B cell (primary cell): ENCODE measurements at regions not wholly inside any gene's neighbourhood (a gene's known extent, or its start where the extent isn't known, plus 50 kb on each side); places are given as distances from the start of the nearest gene placed in this dataset.

Experiments used
- ATAC-seq: fragments of 200-7000 bp; cut with Tn5 transposase; one replicate; pipeline ENCODE4 v1.10.0; 2021; ENCODE audit warnings: low read depth, mild to moderate bottlenecking, moderate number of reproducible peaks, moderate library complexity
- CTCF ChIA-PET: fragments of 350-600 bp; sonication (Branson Sonifier 250); formaldehyde crosslinking; loops from one replicate; lab custom pipeline; 2021; ENCODE audit warnings: antibody characterized with exemption, inconsistent platforms; lab: Charles Lee
- POLR2A ChIA-PET: fragments of 350-600 bp; sonication (Branson Sonifier 250); formaldehyde crosslinking; loops from one replicate; lab custom pipeline; 2021; ENCODE audit warnings: antibody characterized with exemption; lab: Charles Lee
- DNase-seq: peaks from one replicate; pipeline ENCODE4 v3.0.0; 2013
- H2AFZ ChIP-seq: 2 replicates; pipeline ENCODE4 v1.6.1; 2012; ENCODE audit warnings: mild to moderate bottlenecking, low read depth, low read length; ENCODE audit not compliant: insufficient read depth, poor library complexity, severe bottlenecking
- H3K27ac ChIP-seq, 2 donors: 1 replicate in 1 of 2; 2 replicates in 1 of 2; pipeline ENCODE4 v1.5.1; 2012 to 2013; ENCODE audit warnings: low read length in 2 of 2, mild to moderate bottlenecking in 2 of 2, moderate library complexity in 1 of 2
- H3K27me3 ChIP-seq, 4 experiments: fragments of 200-600 bp in 1 of 4; sonication (generic) in 1 of 4; replicated peaks in 1 of 4; 1 replicate in 2 of 4; 2 replicates in 2 of 4; pipeline versions ENCODE4 v1.6.1 to v1.7.0; 2013 to 2016; ENCODE audit warnings: low read length in 3 of 4, mild to moderate bottlenecking in 2 of 4, mixed read lengths in 1 of 4, moderate library complexity in 1 of 4; ENCODE audit not compliant: insufficient read depth in 4 of 4, control insufficient read depth in 3 of 4; ENCODE audit errors: control extremely low read depth in 1 of 4
- H3K36me3 ChIP-seq, 2 experiments: replicated peaks in 1 of 2; 1 replicate in 1 of 2; 2 replicates in 1 of 2; pipeline versions ENCODE4 v1.6.1 to v1.7.1; 2013; ENCODE audit warnings: low read length in 1 of 2; ENCODE audit not compliant: insufficient read depth in 2 of 2, control insufficient read depth in 1 of 2; ENCODE audit errors: control extremely low read depth in 1 of 2, extremely low read depth in 1 of 2
- H3K4me1 ChIP-seq, 2 donors: fragments of 200-600 bp in 1 of 2; sonication (generic) in 1 of 2; 1 replicate in 1 of 2; 2 replicates in 1 of 2; pipeline versions ENCODE4 v1.5.1 to v1.6.1; 2013 to 2017; ENCODE audit warnings: low read length in 2 of 2; ENCODE audit not compliant: control insufficient read depth in 2 of 2, insufficient read depth in 2 of 2
- H3K4me2 ChIP-seq: replicated peaks from 2 replicates; pipeline ENCODE3; 2012; ENCODE audit warnings: mild to moderate bottlenecking, low read depth, low read length; ENCODE audit not compliant: poor library complexity, severe bottlenecking
- H3K4me3 ChIP-seq, 5 experiments: fragments of 200-600 bp in 1 of 5; sonication (generic) in 1 of 5; 1 replicate in 3 of 5; 2 replicates in 2 of 5; pipeline versions ENCODE4 v1.5.1 to v1.7.0; 2011 to 2016; ENCODE audit warnings: low read length in 4 of 5, mild to moderate bottlenecking in 4 of 5, low read depth in 2 of 5, control low read depth in 1 of 5, moderate library complexity in 1 of 5; ENCODE audit not compliant: insufficient read depth in 1 of 5; ENCODE audit errors: control extremely low read depth in 1 of 5, extremely low read depth in 1 of 5
- H3K79me2 ChIP-seq: fragments of 200-600 bp; sonication (generic); one replicate; pipeline ENCODE4 v1.6.0; 2016; ENCODE audit warnings: low read length; ENCODE audit not compliant: control insufficient read depth, insufficient read depth
- H3K9ac ChIP-seq: fragments of 200-600 bp; sonication (generic); 2 replicates; pipeline ENCODE4 v1.6.1; 2017; ENCODE audit warnings: mild to moderate bottlenecking, low read length, moderate library complexity
- H3K9me3 ChIP-seq, 3 donors: one replicate each; pipeline versions ENCODE4 v1.6.1 to v1.7.1; 2013; ENCODE audit warnings: low read length in 2 of 3; ENCODE audit not compliant: control insufficient read depth in 2 of 3, insufficient read depth in 1 of 3; ENCODE audit errors: control extremely low read depth in 1 of 3
- H4K20me1 ChIP-seq: 2 replicates; pipeline ENCODE4 v1.6.0; 2012; ENCODE audit warnings: mild to moderate bottlenecking, low read length; ENCODE audit not compliant: insufficient read depth, control insufficient read depth, poor library complexity, severe bottlenecking
- H3K27ac Mint-ChIP-seq: one replicate; pipeline ENCODE4 v1.8.0; 2021; ENCODE audit warnings: mixed read lengths
- H3K27me3 Mint-ChIP-seq: one replicate; pipeline ENCODE4 v1.8.0; 2021; ENCODE audit warnings: mixed read lengths
- H3K4me1 Mint-ChIP-seq: one replicate; pipeline ENCODE4 v1.8.0; 2021; ENCODE audit warnings: mixed read lengths
- H3K4me3 Mint-ChIP-seq: one replicate; pipeline ENCODE4 v1.8.0; 2021; ENCODE audit warnings: mixed read lengths
- H3K9me3 Mint-ChIP-seq: one replicate; pipeline ENCODE4 v1.8.0; 2022; ENCODE audit warnings: mixed read lengths; ENCODE audit not compliant: insufficient read depth
- EZH2 ChIP-seq: IDR thresholded peaks from 2 replicates; pipeline ENCODE4 v1.6.1; 2012; ENCODE audit warnings: borderline replicate concordance, low read depth, mild to moderate bottlenecking, moderate library complexity, low read length; ENCODE audit not compliant: insufficient read depth, poor library complexity, severe bottlenecking
- WGBS: methylation state at CpG from one replicate; pipeline ENCODE4 v1.1.5; 2013; ENCODE audit warnings: missing lambda C conversion rate; ENCODE audit not compliant: insufficient coverage; 5-methylcytosine and 5-hydroxymethylcytosine counted together
- intact Hi-C: fragments of 100-400 bp; cut with micrococcal nuclease; formaldehyde crosslinking; loops from one replicate; pipeline ENCODE4 v1.10.0; 2022
- TF ChIP-seq, protein P1 (sequence below): fragments of 200-600 bp; IDR thresholded peaks from one replicate; pipeline ENCODE4 v1.8.0; 2022; ENCODE audit warnings: antibody characterized with exemption, mild to moderate bottlenecking

DNA sequence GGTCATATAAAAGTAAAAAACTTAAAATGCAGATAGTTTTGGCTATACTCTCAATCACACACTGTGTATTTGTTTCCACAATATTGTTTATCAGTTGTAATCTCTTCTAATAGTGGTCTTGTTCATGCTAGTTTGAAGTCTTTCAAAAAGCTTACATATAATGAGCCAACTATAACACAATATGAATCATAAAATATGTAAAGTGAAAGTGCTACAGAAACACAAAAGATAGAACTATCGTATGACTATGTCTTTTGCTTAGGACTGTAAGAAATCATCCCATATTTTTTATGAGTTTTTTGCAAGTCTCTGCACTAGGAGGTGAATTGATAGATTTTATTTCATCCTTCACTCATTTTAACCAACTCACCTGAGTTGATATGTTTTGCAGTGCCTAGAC lies 136.0 kb downstream of the MMUT start:
- H3K4me1 Mint-ChIP-seq, result no peaks in the 10 kb centered on the region
- no CpG with 5 or more reads among the region's 1 CpG for WGBS

DNA sequence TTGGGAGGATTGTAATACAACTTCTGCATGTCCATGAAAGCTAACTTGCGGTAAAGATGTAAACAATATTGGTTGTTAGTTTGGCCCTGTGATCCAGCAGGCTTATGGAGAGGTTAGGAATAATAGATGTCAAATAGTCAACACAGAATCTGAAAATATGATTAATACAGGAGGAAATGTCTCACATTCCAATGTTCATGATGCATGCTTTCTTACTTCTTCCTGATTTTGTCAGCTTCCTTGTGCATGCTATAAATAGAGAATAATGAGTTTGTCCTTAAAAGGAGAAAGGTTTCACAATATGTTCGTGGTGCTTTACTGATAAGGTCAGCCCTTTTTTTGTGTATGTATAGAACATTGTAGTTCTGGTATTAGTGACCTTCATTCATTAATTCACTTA lies 136.7 kb downstream of the MMUT start:
- Histone ChIP-seq H3K9me3 (no peaks in the 10 kb centered on the region), H2AFZ (no peak overlapping the region), H3K36me3 (no peaks in the 10 kb centered on the region), H3K27ac (no peak overlapping the region), H3K27me3 (no peaks in the 10 kb centered on the region), H3K9ac (no peak overlapping the region), H3K4me2 (no peak overlapping the region), H3K79me2 (no peaks in the 10 kb centered on the region), H3K4me3 (no peak overlapping the region), H3K4me1 (no peaks in the 10 kb centered on the region), H4K20me1 (no peaks in the 10 kb centered on the region)
- no peaks in the 10 kb centered on the region for H3K9me3 Mint-ChIP-seq
- intact Hi-C loops, result no loop called here
- WGBS, result 0% methylated on average over 1 of the region's 2 CpGs
- no peaks in the 10 kb centered on the region for H3K4me1 Mint-ChIP-seq
- H3K27ac Mint-ChIP-seq, result no peak overlapping the region
- no peaks in the 10 kb centered on the region for H3K27me3 Mint-ChIP-seq
- H3K4me3 Mint-ChIP-seq, result no peak overlapping the region
- no peak for ATAC-seq
- TF ChIP-seq, protein P1, sequence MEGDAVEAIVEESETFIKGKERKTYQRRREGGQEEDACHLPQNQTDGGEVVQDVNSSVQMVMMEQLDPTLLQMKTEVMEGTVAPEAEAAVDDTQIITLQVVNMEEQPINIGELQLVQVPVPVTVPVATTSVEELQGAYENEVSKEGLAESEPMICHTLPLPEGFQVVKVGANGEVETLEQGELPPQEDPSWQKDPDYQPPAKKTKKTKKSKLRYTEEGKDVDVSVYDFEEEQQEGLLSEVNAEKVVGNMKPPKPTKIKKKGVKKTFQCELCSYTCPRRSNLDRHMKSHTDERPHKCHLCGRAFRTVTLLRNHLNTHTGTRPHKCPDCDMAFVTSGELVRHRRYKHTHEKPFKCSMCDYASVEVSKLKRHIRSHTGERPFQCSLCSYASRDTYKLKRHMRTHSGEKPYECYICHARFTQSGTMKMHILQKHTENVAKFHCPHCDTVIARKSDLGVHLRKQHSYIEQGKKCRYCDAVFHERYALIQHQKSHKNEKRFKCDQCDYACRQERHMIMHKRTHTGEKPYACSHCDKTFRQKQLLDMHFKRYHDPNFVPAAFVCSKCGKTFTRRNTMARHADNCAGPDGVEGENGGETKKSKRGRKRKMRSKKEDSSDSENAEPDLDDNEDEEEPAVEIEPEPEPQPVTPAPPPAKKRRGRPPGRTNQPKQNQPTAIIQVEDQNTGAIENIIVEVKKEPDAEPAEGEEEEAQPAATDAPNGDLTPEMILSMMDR, result no peak
- no peak for TF ChIP-seq EZH2
- no peak for DNase-seq
- POLR2A ChIA-PET, result no interaction called here
- CTCF ChIA-PET, result no interaction called here

More for the DNA sequence above, 136.0 kb downstream of the MMUT start:
- H3K4me3 Mint-ChIP-seq, result no peak overlapping the region
- CTCF ChIA-PET, result no interaction called here
- intact Hi-C loops, result no loop called here
- Histone ChIP-seq H4K20me1 (no peaks in the 10 kb centered on the region), H3K4me3 (no peak overlapping the region), H3K27me3 (no peaks in the 10 kb centered on the region), H3K9me3 (no peaks in the 10 kb centered on the region), H3K4me2 (no peak overlapping the region), H3K4me1 (no peaks in the 10 kb centered on the region), H3K79me2 (no peaks in the 10 kb centered on the region), H3K27ac (no peak overlapping the region), H3K36me3 (no peaks in the 10 kb centered on the region), H2AFZ (no peak overlapping the region), H3K9ac (no peak overlapping the region)
- ATAC-seq (no peak), DNase-seq (no peak)
- H3K27me3 Mint-ChIP-seq, result no peaks in the 10 kb centered on the region
- no peak for TF ChIP-seq EZH2
- TF ChIP-seq, protein P1, result no peak
- no peaks in the 10 kb centered on the region for H3K9me3 Mint-ChIP-seq
- no peak overlapping the region for H3K27ac Mint-ChIP-seq
- POLR2A ChIA-PET, result no interaction called here
